Upper lobe of left lung (tissue), 6 donors: ENCODE measurements at regions not wholly inside any gene's neighbourhood (a gene's known extent, or its start where the extent isn't known, plus 50 kb on each side); places are given as distances from the start of the nearest gene placed in this dataset.

Source experiments
- ATAC-seq, 2 donors: fragments of 200-7000 bp; cut with Tn5 transposase; one replicate each; pipeline ENCODE4 v1.9.1; 2022; ENCODE audit warnings: mild to moderate bottlenecking in 2 of 2, moderate library complexity in 2 of 2; ENCODE audit not compliant: low FRiP score in 2 of 2
- DNase-seq, 2 donors: peaks; one replicate each; pipeline ENCODE4 v3.0.0-alpha.2; 2019 to 2020
- H3K27ac ChIP-seq, 4 donors: fragments of 200-600 bp; sonication (generic); one replicate each; pipeline ENCODE4 v1.5.1; 2016 to 2019
- H3K27me3 ChIP-seq, 4 donors: fragments of 200-600 bp; sonication (generic); one replicate each; pipeline ENCODE4 v1.5.1; 2017 to 2019
- H3K36me3 ChIP-seq, 4 donors: fragments of 200-600 bp; sonication (generic); one replicate each; pipeline ENCODE4 v1.5.1; 2016 to 2019
- H3K4me1 ChIP-seq, 4 donors: fragments of 200-600 bp; sonication (generic); one replicate each; pipeline ENCODE4 v1.5.1; 2018 to 2019
- H3K4me3 ChIP-seq, 4 donors: fragments of 200-600 bp; sonication (generic); one replicate each; pipeline ENCODE4 v1.5.1; 2017 to 2019; ENCODE audit warnings: mild to moderate bottlenecking in 2 of 4, moderate library complexity in 1 of 4
- H3K9me3 ChIP-seq, 4 donors: fragments of 200-600 bp; sonication (generic); one replicate each; pipeline ENCODE4 v1.5.1; 2018 to 2019
- EP300 ChIP-seq, 4 donors: sonication (generic); formaldehyde crosslinking; IDR thresholded peaks; one replicate each; pipeline ENCODE4 v1.5.1; 2017; ENCODE audit warnings: antibody characterized with exemption in 4 of 4, control low read depth in 2 of 4
- POLR2A ChIP-seq, 4 donors: fragments of 450-650 bp; IDR thresholded peaks; one replicate each; pipeline ENCODE4 v1.5.1; 2016 to 2017; ENCODE audit warnings: antibody characterized with exemption in 4 of 4, mild to moderate bottlenecking in 2 of 4
- POLR2AphosphoS5 ChIP-seq, 2 donors: sonication (generic); formaldehyde crosslinking; IDR thresholded peaks; one replicate each; pipeline ENCODE4 v1.5.1; 2017; ENCODE audit warnings: antibody characterized with exemption in 2 of 2
- WGBS, 2 donors: methylation state at CpG; one replicate each; pipeline ENCODE4 v1.1.5; 2017 to 2018; 5-methylcytosine and 5-hydroxymethylcytosine counted together
- TF ChIP-seq, protein P1 (sequence below), 6 experiments: fragments of 450-650 bp in 4 of 6; fragments of 200-600 bp in 2 of 6; sonication (generic) in 2 of 6; IDR thresholded peaks; one replicate each; pipeline ENCODE4 v1.5.1; 2016 to 2019; ENCODE audit warnings: antibody characterized with exemption in 6 of 6
- donor health status: DM: no; HTN: no; CAD: no; lungs with moderate emphysema.
- donor health status: DM: no; HTN: yes; CAD: no; lungs with severe emphysema.

DNA sequence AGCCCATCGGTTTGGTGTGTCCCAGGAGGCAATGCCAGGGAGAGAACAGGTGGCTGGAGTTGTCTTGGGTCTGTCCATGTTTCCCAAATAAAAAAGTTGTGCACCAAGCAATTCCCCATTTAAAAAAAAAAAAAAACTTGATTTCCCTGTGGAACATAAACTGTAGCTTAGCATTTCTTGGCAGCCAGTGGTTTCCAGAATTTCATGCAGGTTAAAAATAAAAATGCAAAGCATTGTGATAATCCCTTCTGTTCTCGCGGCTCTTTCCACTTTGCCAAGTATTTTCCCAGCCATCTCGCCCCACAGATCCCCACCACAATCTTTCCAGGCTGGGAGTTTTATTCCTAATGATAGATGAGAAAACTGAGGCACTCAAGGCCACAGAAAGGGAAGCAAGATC is 51.4 kb upstream of the MSX1 start:
- DNase-seq (no peak), ATAC-seq (no peak)
- Histone ChIP-seq H3K4me3 (no peak overlapping the region), H3K27me3 (no peaks in the 10 kb centered on the region), H3K9me3 (peaks cover 0 to 9% (median 0%) of the 10 kb centered on the region in 4 donors), H3K27ac (no peak overlapping the region), H3K36me3 (no peaks in the 10 kb centered on the region), H3K4me1 (no peaks in the 10 kb centered on the region)
- TF ChIP-seq POLR2A (IDR thresholded peaks at IDR 0.05) (no peak), EP300 (IDR thresholded peaks at IDR 0.05) (no peak), POLR2AphosphoS5 (IDR thresholded peaks at IDR 0.05) (no peak)
- TF ChIP-seq, protein P1, sequence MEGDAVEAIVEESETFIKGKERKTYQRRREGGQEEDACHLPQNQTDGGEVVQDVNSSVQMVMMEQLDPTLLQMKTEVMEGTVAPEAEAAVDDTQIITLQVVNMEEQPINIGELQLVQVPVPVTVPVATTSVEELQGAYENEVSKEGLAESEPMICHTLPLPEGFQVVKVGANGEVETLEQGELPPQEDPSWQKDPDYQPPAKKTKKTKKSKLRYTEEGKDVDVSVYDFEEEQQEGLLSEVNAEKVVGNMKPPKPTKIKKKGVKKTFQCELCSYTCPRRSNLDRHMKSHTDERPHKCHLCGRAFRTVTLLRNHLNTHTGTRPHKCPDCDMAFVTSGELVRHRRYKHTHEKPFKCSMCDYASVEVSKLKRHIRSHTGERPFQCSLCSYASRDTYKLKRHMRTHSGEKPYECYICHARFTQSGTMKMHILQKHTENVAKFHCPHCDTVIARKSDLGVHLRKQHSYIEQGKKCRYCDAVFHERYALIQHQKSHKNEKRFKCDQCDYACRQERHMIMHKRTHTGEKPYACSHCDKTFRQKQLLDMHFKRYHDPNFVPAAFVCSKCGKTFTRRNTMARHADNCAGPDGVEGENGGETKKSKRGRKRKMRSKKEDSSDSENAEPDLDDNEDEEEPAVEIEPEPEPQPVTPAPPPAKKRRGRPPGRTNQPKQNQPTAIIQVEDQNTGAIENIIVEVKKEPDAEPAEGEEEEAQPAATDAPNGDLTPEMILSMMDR (IDR thresholded peaks at IDR 0.05), result no peak
- WGBS, 2 donors, result 81 to 91% methylated on average over 4 of the region's 4 CpGs

DNA sequence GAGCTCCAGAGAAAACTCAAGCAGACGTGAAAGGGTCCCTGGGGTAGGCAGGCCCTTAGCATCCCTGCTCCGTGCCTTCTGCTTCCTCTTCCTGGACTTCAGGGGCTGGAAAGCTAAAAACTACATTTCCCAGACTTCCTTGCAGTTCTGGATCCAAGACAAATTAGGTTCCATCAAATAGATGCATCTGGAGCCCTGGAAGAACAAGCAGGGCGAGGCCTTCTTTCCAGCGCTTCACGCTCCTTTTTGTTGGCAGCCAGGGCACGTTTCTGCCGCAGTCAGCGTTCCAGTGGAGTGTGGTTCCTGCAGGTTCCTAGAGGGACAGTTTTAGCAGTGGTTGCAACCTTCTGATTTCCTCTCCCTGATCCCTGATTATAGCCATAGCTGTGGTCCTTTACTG is 53.6 kb upstream of the MSX1 start:
- Histone ChIP-seq H3K4me1 (no peaks in the 10 kb centered on the region), H3K27ac (no peak overlapping the region), H3K9me3 (peaks cover 0 to 9% (median 0%) of the 10 kb centered on the region in 4 donors), H3K4me3 (no peak overlapping the region), H3K36me3 (no peaks in the 10 kb centered on the region), H3K27me3 (no peaks in the 10 kb centered on the region)
- DNase-seq (no peak), ATAC-seq (no peak)
- TF ChIP-seq, protein P1 (IDR thresholded peaks at IDR 0.05), result no peak
- TF ChIP-seq POLR2A (IDR thresholded peaks at IDR 0.05) (no peak), EP300 (IDR thresholded peaks at IDR 0.05) (no peak), POLR2AphosphoS5 (IDR thresholded peaks at IDR 0.05) (no peak)
- 49 to 62% methylated on average over 8 of the region's 8 CpGs for WGBS, 2 donors

DNA sequence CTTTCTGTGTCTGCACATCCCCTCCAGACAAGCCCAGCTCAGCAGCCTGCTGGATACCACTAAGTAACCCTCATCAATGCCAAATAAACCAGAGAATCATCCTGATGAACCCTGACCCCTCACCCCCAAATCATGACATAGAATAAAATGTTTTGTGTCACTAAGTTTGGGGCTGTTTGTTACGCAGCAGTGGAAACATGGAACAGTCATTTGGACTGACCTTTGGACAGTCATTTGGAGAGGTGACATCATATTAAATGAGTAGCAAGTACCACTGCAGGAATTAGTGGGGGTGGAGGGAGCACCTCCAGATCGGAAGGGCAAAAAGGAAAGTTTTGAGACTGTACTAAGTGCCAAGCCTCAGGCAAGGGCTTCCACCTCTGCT is 55.6 kb upstream of the MSX1 start:
- 87 to 90% methylated on average over 2 of the region's 2 CpGs for WGBS, 2 donors
- H3K27me3 ChIP-seq, result no peaks in the 10 kb centered on the region
- ATAC-seq, result no peak
- TF ChIP-seq POLR2A (IDR thresholded peaks at IDR 0.05), result no peak
- no peak for TF ChIP-seq EP300 (IDR thresholded peaks at IDR 0.05)
- TF ChIP-seq POLR2AphosphoS5 (IDR thresholded peaks at IDR 0.05), result no peak
- TF ChIP-seq, protein P1 (IDR thresholded peaks at IDR 0.05), result no peak
- DNase-seq, result no peak
- no peaks in the 10 kb centered on the region for H3K36me3 ChIP-seq
- no peak overlapping the region for H3K27ac ChIP-seq
- no peak overlapping the region for H3K4me3 ChIP-seq
- H3K9me3 ChIP-seq, result no peaks in the 10 kb centered on the region
- H3K4me1 ChIP-seq, result no peaks in the 10 kb centered on the region

DNA sequence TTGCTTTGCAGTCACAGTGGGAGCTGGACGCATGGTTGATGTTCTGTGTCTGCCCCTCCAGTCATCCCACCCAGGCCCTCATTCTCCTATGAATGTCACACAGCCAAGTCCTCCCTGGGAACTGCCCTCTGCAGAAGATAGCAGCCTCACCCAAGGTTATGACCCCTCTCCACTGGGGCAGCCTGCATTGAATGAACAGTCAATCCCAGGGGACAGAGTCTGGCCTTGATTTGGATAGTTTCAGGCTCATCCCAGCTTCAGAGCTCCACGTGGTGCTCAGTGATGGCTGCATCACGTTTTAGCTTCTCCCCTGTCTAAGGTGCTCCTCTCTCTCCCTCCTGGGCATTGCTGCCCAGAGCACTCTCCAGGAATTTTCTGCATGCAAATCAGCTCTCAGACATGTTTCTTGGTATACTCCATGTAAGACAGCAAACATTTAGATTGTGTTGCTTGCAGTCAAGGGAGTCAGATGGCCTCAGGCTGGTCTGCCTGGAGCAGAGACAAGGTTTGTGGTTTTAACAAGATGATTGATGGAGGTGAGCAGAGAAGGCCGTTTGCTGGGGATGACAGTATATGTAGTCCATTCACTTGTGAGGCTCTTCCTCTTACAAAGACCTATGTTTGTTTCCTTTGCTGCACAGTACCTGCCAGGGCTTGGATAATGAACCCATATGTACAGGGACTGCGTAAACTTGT is 56.1 kb upstream of the MSX1 start:
- Histone ChIP-seq H3K4me3 (no peak overlapping the region), H3K9me3 (no peaks in the 10 kb centered on the region), H3K27me3 (no peaks in the 10 kb centered on the region), H3K4me1 (no peaks in the 10 kb centered on the region), H3K27ac (no peak overlapping the region), H3K36me3 (no peaks in the 10 kb centered on the region)
- TF ChIP-seq EP300 (IDR thresholded peaks at IDR 0.05) (no peak), POLR2AphosphoS5 (IDR thresholded peaks at IDR 0.05) (no peak), POLR2A (IDR thresholded peaks at IDR 0.05) (no peak)
- TF ChIP-seq, protein P1 (IDR thresholded peaks at IDR 0.05), result no peak
- ATAC-seq (no peak), DNase-seq (no peak)
- WGBS, 2 donors, result 51 to 68% methylated on average over 5 of the region's 5 CpGs
